HL-60 (cell line): ENCODE measurements at regions not wholly inside any gene's neighbourhood (a gene's known extent, or its start where the extent isn't known, plus 50 kb on each side); places are given as distances from the start of the nearest gene placed in this dataset.
"Not testable (repeated sequence)": the region's sequence is repeated elsewhere in the genome, so short reads cannot be mapped to it uniquely, and the experiment has no call there.

Experiments used
- DNase-seq, 2 experiments: peaks; one replicate each; pipeline ENCODE4 v3.0.0-alpha.2; 2010 to 2020; ENCODE audit warnings: low read depth in 1 of 2, low spot score in 1 of 2
- H3K27ac ChIP-seq: fragments of 250-450 bp; sonication (Bioruptor Pico); replicated peaks from 2 replicates; pipeline ENCODE4 v1.5.1; 2020; ENCODE audit warnings: mild to moderate bottlenecking, moderate library complexity
- H3K27me3 ChIP-seq: fragments of 250-450 bp; sonication (Bioruptor Pico); 2 replicates; pipeline ENCODE4 v1.5.1; 2021; ENCODE audit warnings: mild to moderate bottlenecking, moderate library complexity; ENCODE audit not compliant: insufficient read depth, poor library complexity, severe bottlenecking
- H3K4me3 ChIP-seq: replicated peaks from 2 replicates; pipeline ENCODE4 v1.5.1; 2011; ENCODE audit warnings: mild to moderate bottlenecking, control low read depth, low read length; ENCODE audit not compliant: insufficient read depth
- CTCF ChIP-seq: IDR thresholded peaks from one replicate; pipeline ENCODE4 v1.5.1; 2011; ENCODE audit warnings: low read length, control low read depth, inconsistent platforms; ENCODE audit not compliant: insufficient read depth
- GABPA ChIP-seq: IDR thresholded peaks from 2 replicates; pipeline ENCODE4 v1.6.1; 2012; ENCODE audit warnings: low read depth
- POLR2AphosphoS5 ChIP-seq: IDR thresholded peaks from 2 replicates; pipeline ENCODE4 v1.6.1; 2012; ENCODE audit warnings: low read depth
- REST ChIP-seq: IDR thresholded peaks from 2 replicates; pipeline ENCODE4 v1.6.1; 2012; ENCODE audit warnings: low read depth; ENCODE audit not compliant: insufficient replicate concordance
- SPI1 ChIP-seq: IDR thresholded peaks from 2 replicates; pipeline ENCODE4 v1.6.1; 2012; ENCODE audit warnings: low read depth, mild to moderate bottlenecking, borderline replicate concordance

GRCh38 chr3:21955406-21955805 lies 204.4 kb upstream of the ZNF385D start:
- TF ChIP-seq REST (no peak), SPI1 (no peak), POLR2AphosphoS5 (no peak), GABPA (no peak), CTCF (no peak)
- Histone ChIP-seq H3K4me3 (no peak overlapping the region), H3K27me3 (no peaks in the 10 kb centered on the region), H3K27ac (no peak overlapping the region)
- DNase-seq = no peak

- TF ChIP-seq POLR2AphosphoS5 (no peak), REST (no peak), CTCF (no peak), GABPA (no peak), SPI1 (no peak)
- Histone ChIP-seq H3K4me3 (no peak overlapping the region), H3K27me3 (no peaks in the 10 kb centered on the region), H3K27ac (no peak overlapping the region)
- no peak for DNase-seq
Measured at GRCh38 chr3:21960033-21960432, 209.0 kb upstream of the ZNF385D start.

- Histone ChIP-seq H3K27me3 (no peaks in the 10 kb centered on the region), H3K27ac (no peak overlapping the region), H3K4me3 (no peak overlapping the region)
- DNase-seq = no peak
- TF ChIP-seq SPI1 (no peak), POLR2AphosphoS5 (no peak), GABPA (no peak), CTCF (no peak), REST (no peak)
Measured at GRCh38 chr3:21962456-21962855, 211.4 kb upstream of the ZNF385D start.

- not testable (repeated sequence) for H3K27me3 ChIP-seq, H3K27ac ChIP-seq, H3K4me3 ChIP-seq, DNase-seq
Measured at GRCh38 chr3:21966457-21966856, 215.4 kb upstream of the ZNF385D start.
